AG04450 (cell line): ENCODE measurements at regions not wholly inside any gene's neighbourhood (a gene's known extent, or its start where the extent isn't known, plus 50 kb on each side); places are given as distances from the start of the nearest gene placed in this dataset.

Source experiments
- CTCF ChIA-PET: fragments of 300-600, 350-600 bp; formaldehyde crosslinking; extraction: SDS; loops from one replicate; lab custom pipeline; 2022; ENCODE audit warnings: antibody characterized with exemption, inconsistent platforms; lab: Charles Lee
- POLR2A ChIA-PET: fragments of 350-600 bp; formaldehyde crosslinking; extraction: SDS; loops from one replicate; lab custom pipeline; 2021; ENCODE audit warnings: antibody characterized with exemption, inconsistent platforms; lab: Yijun Ruan, JAX
- DNase-seq: peaks from one replicate; pipeline ENCODE4 v3.0.0-alpha.2; 2011; ENCODE audit warnings: low read depth, low spot score
- H3K27ac ChIP-seq: one replicate; pipeline ENCODE4 v1.5.1; 2012; ENCODE audit warnings: low read depth, low read length, control low read depth
- H3K27me3 ChIP-seq: one replicate; pipeline ENCODE4 v1.6.0; 2012; ENCODE audit warnings: low read length; ENCODE audit not compliant: control insufficient read depth, insufficient read depth
- H3K4me3 ChIP-seq: 2 replicates; pipeline ENCODE4 v1.5.1; 2011; ENCODE audit warnings: mild to moderate bottlenecking, low read depth, low read length, control low read depth
- H3K9me3 ChIP-seq: 2 replicates; pipeline ENCODE4 v1.5.1; 2012; ENCODE audit warnings: low read length; ENCODE audit not compliant: control insufficient read depth, insufficient read depth
- CTCF ChIP-seq: IDR thresholded peaks from 2 replicates; pipeline ENCODE4 v1.5.1; 2011; ENCODE audit warnings: low read depth, low read length, control low read depth, inconsistent platforms

- ChIA-PET CTCF (no interaction called here), POLR2A (no interaction called here)
- Histone ChIP-seq H3K4me3 (no peak overlapping the region), H3K27ac (no peak overlapping the region), H3K27me3 (no peaks in the 10 kb centered on the region), H3K9me3 (peaks cover 20% of the 10 kb centered on the region)
- no peak for TF ChIP-seq CTCF
- no peak for DNase-seq
These were observed 104.2 kb upstream of the VWC2 start for GRCh38 chr7:49669285-49669684.

GRCh38 chr7:49669692-49670260, 103.7 kb upstream of the VWC2 start:
- Histone ChIP-seq H3K27ac (no peak overlapping the region), H3K27me3 (no peaks in the 10 kb centered on the region), H3K9me3 (peaks cover 20% of the 10 kb centered on the region), H3K4me3 (no peak overlapping the region)
- no peak for DNase-seq
- ChIA-PET CTCF (no interaction called here), POLR2A (no interaction called here)
- no peak for TF ChIP-seq CTCF

GRCh38 chr7:49670991-49671390, 102.4 kb upstream of the VWC2 start:
- ChIA-PET CTCF (no interaction called here), POLR2A (no interaction called here)
- DNase-seq, result no peak
- no peaks in the 10 kb centered on the region for H3K27me3 ChIP-seq
- H3K27ac ChIP-seq, result no peak overlapping the region
- TF ChIP-seq CTCF, result no peak
- H3K4me3 ChIP-seq, result no peak overlapping the region
- peaks cover 20% of the 10 kb centered on the region for H3K9me3 ChIP-seq

GRCh38 chr7:49692516-49692915, 80.9 kb upstream of the VWC2 start:
- CTCF ChIA-PET, result no interaction called here
- no peak overlapping the region for H3K4me3 ChIP-seq
- POLR2A ChIA-PET, result no interaction called here
- no peak for DNase-seq
- H3K27ac ChIP-seq, result no peak overlapping the region
- H3K27me3 ChIP-seq, result no peaks in the 10 kb centered on the region
- TF ChIP-seq CTCF, result no peak
- H3K9me3 ChIP-seq, result peaks cover 3% of the 10 kb centered on the region; the same call in 1 of the 2 replicates

- no peak for TF ChIP-seq CTCF
- DNase-seq, result no peak
- ChIA-PET CTCF (no interaction called here), POLR2A (no interaction called here)
- no peak overlapping the region for H3K27ac ChIP-seq
- peaks cover 16% of the 10 kb centered on the region for H3K9me3 ChIP-seq
- H3K27me3 ChIP-seq, result no peaks in the 10 kb centered on the region
- no peak overlapping the region for H3K4me3 ChIP-seq
These were observed 77.5 kb upstream of the VWC2 start for GRCh38 chr7:49695971-49696370.
